ENCODE measurements at regions not wholly inside any gene's neighbourhood (a gene's known extent, or its start where the extent isn't known, plus 50 kb on each side); places are given as distances from the start of the nearest gene placed in this dataset.

DNA sequence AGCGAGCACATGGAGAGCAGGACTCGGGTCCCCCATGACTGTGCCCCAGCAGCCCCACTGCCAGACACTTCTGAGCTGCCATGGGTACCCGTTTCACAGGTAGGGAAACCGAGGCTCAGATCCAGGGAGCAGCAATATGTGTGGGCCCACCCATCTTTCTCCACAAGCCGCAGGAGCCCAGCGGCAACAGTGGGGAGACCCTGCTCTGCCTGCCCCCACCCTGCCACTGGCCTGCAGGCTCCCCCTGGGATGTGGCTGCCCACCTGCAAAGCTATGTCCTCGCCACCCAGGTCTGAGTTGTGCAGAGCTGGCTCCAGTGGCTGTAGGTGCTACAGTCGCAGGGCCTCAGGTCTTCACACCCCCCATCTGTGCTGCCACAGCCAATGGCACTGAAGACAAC lies 50.6 kb upstream of the C1QTNF9B start:
- no peaks in the 10 kb centered on the region for H3K9me3 ChIP-seq
- TF ChIP-seq CTCF (IDR thresholded peaks at IDR 0.05): no peak
- no peak for TF ChIP-seq POLR2A (IDR thresholded peaks at IDR 0.05)
- DNase-seq: no peak
- H3K4me3 ChIP-seq: no peak overlapping the region
- no peaks in the 10 kb centered on the region for H3K4me1 ChIP-seq
- WGBS, 2 donors: 89 to 94% methylated on average over 3 to 8 of the region's 8 CpGs
- no peak overlapping the region for H3K27ac ChIP-seq
- intact Hi-C loops (cut with DNase I; ENCODE audit: low total_unique reads): no loop called here
- H3K27me3 ChIP-seq: no peaks in the 10 kb centered on the region
- no peaks in the 10 kb centered on the region for H3K36me3 ChIP-seq (ENCODE audit: low read depth, missing control alignments)

DNA sequence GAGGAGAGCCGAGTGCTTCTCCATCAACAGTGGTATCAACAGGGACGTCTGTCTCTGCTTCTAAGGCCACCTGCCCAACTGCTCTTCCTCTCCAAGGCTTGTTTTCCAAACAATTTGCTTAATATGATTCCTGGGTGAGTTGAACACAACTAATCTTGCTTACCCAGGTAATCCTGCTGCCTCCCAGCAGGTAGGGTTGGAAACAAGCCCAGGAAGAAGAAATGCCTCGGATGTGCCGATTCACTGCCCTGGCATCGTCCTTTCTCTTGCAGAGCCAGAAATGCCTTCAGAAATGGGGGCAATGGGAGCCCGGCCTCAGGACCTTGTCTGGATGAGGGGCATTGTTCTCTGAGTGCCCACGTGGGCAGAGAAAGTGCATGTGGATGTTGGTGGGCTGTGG lies 51.9 kb upstream of the C1QTNF9B start:
- no peak overlapping the region for H3K4me3 ChIP-seq
- WGBS, 2 donors: 95 to 96% methylated on average over 5 to 7 of the region's 7 CpGs
- no peaks in the 10 kb centered on the region for H3K27me3 ChIP-seq
- no peaks in the 10 kb centered on the region for H3K36me3 ChIP-seq (ENCODE audit: low read depth, missing control alignments)
- no peaks in the 10 kb centered on the region for H3K4me1 ChIP-seq
- no peak overlapping the region for H3K27ac ChIP-seq
- no peak for DNase-seq
- no peak for TF ChIP-seq CTCF (IDR thresholded peaks at IDR 0.05)
- no peak for TF ChIP-seq POLR2A (IDR thresholded peaks at IDR 0.05)
- no peaks in the 10 kb centered on the region for H3K9me3 ChIP-seq
- intact Hi-C loops (cut with DNase I; ENCODE audit: low total_unique reads): no loop called here

DNA sequence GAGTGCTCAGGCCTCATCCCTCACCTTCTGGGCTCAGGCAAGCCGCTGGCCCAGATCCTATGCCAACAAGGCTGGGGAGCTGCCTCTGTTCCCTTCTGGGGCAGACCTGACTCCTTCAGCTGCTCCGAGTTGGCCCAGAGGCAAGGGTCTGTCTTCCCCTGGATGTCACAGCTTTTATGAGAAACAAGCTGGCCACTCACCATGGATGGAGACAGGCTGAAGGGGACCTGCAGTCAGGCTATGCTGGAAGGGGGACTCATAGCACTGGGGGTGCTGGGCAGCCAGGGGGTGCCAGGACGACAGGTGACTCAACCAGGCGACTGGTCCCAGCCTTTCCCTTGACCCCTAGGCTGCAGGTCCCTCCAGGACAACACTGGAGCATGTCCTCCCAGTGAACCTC lies 52.4 kb upstream of the C1QTNF9B start:
- 70 to 80% methylated on average over 2 to 4 of the region's 4 CpGs for WGBS, 2 donors
- no peak for DNase-seq
- TF ChIP-seq POLR2A (IDR thresholded peaks at IDR 0.05) (no peak), CTCF (IDR thresholded peaks at IDR 0.05) (no peak)

GRCh38 chr13:23950736-23951510 lies 53.6 kb upstream of the C1QTNF9B start:
- WGBS, 2 donors: 40 to 81% methylated on average over 1 to 10 of the region's 10 CpGs
- no peak for TF ChIP-seq CTCF (IDR thresholded peaks at IDR 0.05)
- no peak for TF ChIP-seq POLR2A (IDR thresholded peaks at IDR 0.05)

More for the DNA sequence above, 52.4 kb upstream of the C1QTNF9B start:
- Histone ChIP-seq H3K4me3 (no peak overlapping the region), H3K27ac (no peak overlapping the region), H3K36me3 (ENCODE audit: low read depth, missing control alignments) (no peaks in the 10 kb centered on the region), H3K27me3 (no peaks in the 10 kb centered on the region), H3K4me1 (no peaks in the 10 kb centered on the region), H3K9me3 (no peaks in the 10 kb centered on the region)
- intact Hi-C loops (cut with DNase I; ENCODE audit: low total_unique reads): no loop called here

GRCh38 chr13:23952796-23953195 lies 55.5 kb upstream of the C1QTNF9B start:
- Histone ChIP-seq H3K4me3 (peak overlapping the region; percentile 12 to 39), H3K4me1 (no peaks in the 10 kb centered on the region), H3K36me3 (ENCODE audit: low read depth, missing control alignments) (no peaks in the 10 kb centered on the region), H3K27me3 (no peaks in the 10 kb centered on the region), H3K27ac (no peak overlapping the region), H3K9me3 (no peaks in the 10 kb centered on the region)
- no peak for DNase-seq
- no peak for TF ChIP-seq POLR2A (IDR thresholded peaks at IDR 0.05)
- TF ChIP-seq CTCF (IDR thresholded peaks at IDR 0.05): no peak
- intact Hi-C loops (cut with DNase I; ENCODE audit: low total_unique reads): no loop called here
- 67 to 91% methylated on average over 4 to 13 of the region's 13 CpGs for WGBS, 2 donors

More at GRCh38 chr13:23950736-23951510, 53.6 kb upstream of the C1QTNF9B start:
- H3K27me3 ChIP-seq: no peaks in the 10 kb centered on the region
- H3K36me3 ChIP-seq (ENCODE audit: low read depth, missing control alignments): no peaks in the 10 kb centered on the region
- intact Hi-C loops (cut with DNase I; ENCODE audit: low total_unique reads): no loop called here
- no peaks in the 10 kb centered on the region for H3K9me3 ChIP-seq
- no peaks in the 10 kb centered on the region for H3K4me1 ChIP-seq
- H3K4me3 ChIP-seq: no peak overlapping the region
- H3K27ac ChIP-seq: no peak overlapping the region
- DNase-seq: no peak

Data from testis (tissue), 2 donors.